AG04450 (cell line): ENCODE measurements at regions not wholly inside any gene's neighbourhood (a gene's known extent, or its start where the extent isn't known, plus 50 kb on each side); places are given as distances from the start of the nearest gene placed in this dataset.

Experiments used
- CTCF ChIA-PET: fragments of 300-600, 350-600 bp; formaldehyde crosslinking; extraction: SDS; loops from one replicate; lab custom pipeline; 2022; ENCODE audit warnings: antibody characterized with exemption, inconsistent platforms; lab: Charles Lee
- POLR2A ChIA-PET: fragments of 350-600 bp; formaldehyde crosslinking; extraction: SDS; loops from one replicate; lab custom pipeline; 2021; ENCODE audit warnings: antibody characterized with exemption, inconsistent platforms; lab: Yijun Ruan, JAX
- DNase-seq: peaks from one replicate; pipeline ENCODE4 v3.0.0-alpha.2; 2011; ENCODE audit warnings: low read depth, low spot score
- H3K27ac ChIP-seq: one replicate; pipeline ENCODE4 v1.5.1; 2012; ENCODE audit warnings: low read depth, low read length, control low read depth
- H3K27me3 ChIP-seq: one replicate; pipeline ENCODE4 v1.6.0; 2012; ENCODE audit warnings: low read length; ENCODE audit not compliant: control insufficient read depth, insufficient read depth
- H3K4me3 ChIP-seq: 2 replicates; pipeline ENCODE4 v1.5.1; 2011; ENCODE audit warnings: mild to moderate bottlenecking, low read depth, low read length, control low read depth
- H3K9me3 ChIP-seq: 2 replicates; pipeline ENCODE4 v1.5.1; 2012; ENCODE audit warnings: low read length; ENCODE audit not compliant: control insufficient read depth, insufficient read depth
- TF ChIP-seq, protein P1 (sequence below): IDR thresholded peaks from 2 replicates; pipeline ENCODE4 v1.5.1; 2011; ENCODE audit warnings: low read depth, low read length, control low read depth, inconsistent platforms

DNA sequence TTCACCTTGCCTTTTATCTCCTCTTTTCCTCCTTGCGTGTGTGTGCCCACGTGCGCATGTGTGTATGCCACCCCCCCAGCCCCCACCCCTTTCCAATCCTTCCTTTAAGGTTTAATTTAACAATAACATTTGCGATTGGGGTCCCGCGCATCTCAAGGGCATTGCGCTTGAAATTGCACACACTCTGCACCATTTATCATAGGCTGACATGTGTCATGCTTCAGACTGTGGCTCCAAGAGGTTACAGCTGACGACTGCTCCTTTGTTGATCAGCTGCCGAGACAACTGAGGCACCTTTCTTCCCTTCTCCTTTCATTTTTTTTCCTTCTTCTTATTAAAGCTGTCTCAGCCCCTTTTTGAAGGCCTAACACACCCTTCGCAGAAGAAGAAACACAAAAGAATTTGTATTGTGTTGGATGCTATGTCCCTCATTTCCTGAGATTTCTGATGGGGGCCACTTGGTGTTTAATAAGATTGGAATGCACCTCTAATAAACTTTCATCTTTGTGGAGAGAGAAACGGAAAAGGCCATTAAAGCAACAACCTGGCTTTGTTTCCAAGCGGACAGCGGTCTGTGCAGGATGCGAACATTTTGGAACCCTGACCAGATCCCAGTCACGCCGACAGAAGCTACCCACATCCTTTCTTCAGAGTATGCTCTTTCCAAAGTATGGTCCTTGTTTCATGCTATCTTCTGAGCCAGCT is 470.1 kb downstream of the MCTP2 start:
- CTCF ChIA-PET = no interaction called here
- POLR2A ChIA-PET = no interaction called here
- DNase-seq = no peak

DNA sequence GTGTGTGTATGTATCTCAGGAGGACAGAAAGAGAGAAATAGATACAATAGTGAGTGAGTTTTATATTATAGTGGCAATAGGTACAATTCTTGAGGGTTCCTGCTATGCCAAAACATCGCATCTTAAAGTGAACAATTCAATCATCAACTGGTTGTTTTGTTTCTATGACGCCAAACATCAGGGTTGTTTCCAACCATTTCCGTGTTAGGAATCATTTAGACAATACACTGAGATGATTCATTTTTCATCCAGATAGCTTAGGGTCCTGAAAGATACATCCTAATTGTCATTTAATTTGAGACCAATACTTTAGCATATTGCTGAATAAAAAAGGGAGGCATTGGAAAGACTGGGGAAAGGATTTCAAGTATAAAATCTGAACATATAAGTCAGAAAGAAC is 472.2 kb downstream of the MCTP2 start:
- H3K27ac ChIP-seq = no peak overlapping the region
- TF ChIP-seq, protein P1, sequence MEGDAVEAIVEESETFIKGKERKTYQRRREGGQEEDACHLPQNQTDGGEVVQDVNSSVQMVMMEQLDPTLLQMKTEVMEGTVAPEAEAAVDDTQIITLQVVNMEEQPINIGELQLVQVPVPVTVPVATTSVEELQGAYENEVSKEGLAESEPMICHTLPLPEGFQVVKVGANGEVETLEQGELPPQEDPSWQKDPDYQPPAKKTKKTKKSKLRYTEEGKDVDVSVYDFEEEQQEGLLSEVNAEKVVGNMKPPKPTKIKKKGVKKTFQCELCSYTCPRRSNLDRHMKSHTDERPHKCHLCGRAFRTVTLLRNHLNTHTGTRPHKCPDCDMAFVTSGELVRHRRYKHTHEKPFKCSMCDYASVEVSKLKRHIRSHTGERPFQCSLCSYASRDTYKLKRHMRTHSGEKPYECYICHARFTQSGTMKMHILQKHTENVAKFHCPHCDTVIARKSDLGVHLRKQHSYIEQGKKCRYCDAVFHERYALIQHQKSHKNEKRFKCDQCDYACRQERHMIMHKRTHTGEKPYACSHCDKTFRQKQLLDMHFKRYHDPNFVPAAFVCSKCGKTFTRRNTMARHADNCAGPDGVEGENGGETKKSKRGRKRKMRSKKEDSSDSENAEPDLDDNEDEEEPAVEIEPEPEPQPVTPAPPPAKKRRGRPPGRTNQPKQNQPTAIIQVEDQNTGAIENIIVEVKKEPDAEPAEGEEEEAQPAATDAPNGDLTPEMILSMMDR = no peak
- H3K4me3 ChIP-seq = no peak overlapping the region
- POLR2A ChIA-PET = no interaction called here
- CTCF ChIA-PET = no interaction called here
- H3K27me3 ChIP-seq = no peaks in the 10 kb centered on the region
- DNase-seq = no peak
- no peaks in the 10 kb centered on the region for H3K9me3 ChIP-seq

More for the DNA sequence above, 470.1 kb downstream of the MCTP2 start:
- Histone ChIP-seq H3K4me3 (no peak overlapping the region), H3K27ac (no peak overlapping the region), H3K27me3 (no peaks in the 10 kb centered on the region), H3K9me3 (no peaks in the 10 kb centered on the region)
- TF ChIP-seq, protein P1 = no peak

DNA sequence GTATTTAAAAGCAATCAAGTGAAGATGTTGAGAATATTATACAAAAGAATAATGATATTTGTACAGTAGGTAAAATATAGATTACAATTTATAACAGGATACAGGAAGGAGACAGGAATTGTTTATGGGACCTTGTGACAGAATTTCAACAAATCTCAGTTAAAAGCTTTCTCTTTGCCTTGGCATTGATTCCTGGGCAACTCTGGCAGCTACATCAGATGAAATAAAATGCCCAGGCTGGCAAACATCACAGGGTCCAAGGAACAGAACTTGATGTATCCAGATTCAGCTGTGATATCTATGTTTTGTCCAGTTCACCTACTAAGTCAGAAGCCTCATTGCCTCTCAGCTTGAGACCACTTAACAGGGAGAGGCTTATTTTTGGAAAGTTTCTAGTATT is 473.1 kb downstream of the MCTP2 start:
- TF ChIP-seq, protein P1 = no peak
- no peak for DNase-seq
- no peak overlapping the region for H3K27ac ChIP-seq
- H3K27me3 ChIP-seq = no peaks in the 10 kb centered on the region
- H3K4me3 ChIP-seq = no peak overlapping the region
- H3K9me3 ChIP-seq = no peaks in the 10 kb centered on the region
- ChIA-PET POLR2A (no interaction called here), CTCF (no interaction called here)

DNA sequence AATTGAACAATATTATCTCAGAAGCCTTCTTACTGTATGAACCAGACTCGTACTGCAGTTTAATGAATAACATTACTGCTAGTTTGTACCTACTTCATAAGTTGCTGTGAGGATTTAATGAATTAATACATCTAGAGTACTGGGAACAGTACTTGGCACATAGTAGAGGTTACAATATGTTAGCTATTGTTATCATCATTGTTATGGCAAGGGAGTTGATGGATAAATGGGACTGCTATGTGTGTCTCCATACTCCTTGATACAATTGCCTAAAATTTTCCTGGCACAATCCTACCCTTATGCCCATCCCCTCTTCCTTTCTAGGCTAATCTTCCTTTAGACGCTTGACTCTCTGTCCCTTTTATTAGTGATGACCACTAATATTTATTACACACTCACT is 473.6 kb downstream of the MCTP2 start:
- ChIA-PET POLR2A (no interaction called here), CTCF (no interaction called here)
- TF ChIP-seq, protein P1 = no peak
- Histone ChIP-seq H3K27me3 (no peaks in the 10 kb centered on the region), H3K4me3 (no peak overlapping the region), H3K27ac (no peak overlapping the region), H3K9me3 (no peaks in the 10 kb centered on the region)
- DNase-seq = no peak

DNA sequence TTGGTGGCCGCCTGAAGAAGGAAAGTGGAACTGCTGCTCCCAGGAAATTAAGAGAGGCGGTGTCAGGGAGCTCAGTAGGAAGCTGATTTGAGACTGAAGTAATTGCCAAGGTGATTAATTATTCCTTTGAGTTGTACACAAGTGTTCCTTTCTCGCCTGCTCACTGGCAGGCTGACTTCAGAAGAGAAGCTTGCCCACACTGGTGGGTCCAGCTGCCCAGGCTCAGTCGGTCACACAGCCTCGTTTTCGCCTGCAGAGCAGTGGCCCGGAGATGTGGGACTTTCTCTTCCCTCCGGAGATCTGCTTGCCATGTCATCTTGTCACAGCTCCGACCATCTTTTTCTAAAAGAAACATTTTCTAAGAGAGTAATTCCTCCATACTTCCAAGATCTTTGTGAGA is 478.0 kb downstream of the MCTP2 start:
- ChIA-PET CTCF (no interaction called here), POLR2A (no interaction called here)
- no peaks in the 10 kb centered on the region for H3K27me3 ChIP-seq
- no peak overlapping the region for H3K4me3 ChIP-seq
- TF ChIP-seq, protein P1 = no peak
- H3K9me3 ChIP-seq = no peaks in the 10 kb centered on the region
- H3K27ac ChIP-seq = no peak overlapping the region
- no peak for DNase-seq
